Cardiac muscle cell (in vitro differentiated cells and primary cell): ENCODE measurements at regions not wholly inside any gene's neighbourhood (a gene's known extent, or its start where the extent isn't known, plus 50 kb on each side); places are given as distances from the start of the nearest gene placed in this dataset.
A peak's percentile ranks its signal among the peaks of the same experiment; 100 is the strongest.

Experiments
- DNase-seq, 2 donors: peaks; one replicate each; pipeline versions ENCODE4 v3.0.0 to v3.0.0-alpha.2; 2010 to 2017; ENCODE audit warnings: low read depth in 1 of 2, low spot score in 1 of 2
- H3K27ac ChIP-seq: fragments of 200-600 bp; sonication (generic); 2 replicates; pipeline ENCODE4 v1.5.1; 2016
- H3K27me3 ChIP-seq: fragments of 200-600 bp; sonication (generic); 2 replicates; pipeline ENCODE4 v1.6.0; 2016; ENCODE audit warnings: control low read depth
- H3K36me3 ChIP-seq: fragments of 200-600 bp; sonication (generic); 2 replicates; pipeline ENCODE4 v1.5.1; 2016; ENCODE audit warnings: control low read depth
- H3K4me1 ChIP-seq: fragments of 200-600 bp; sonication (generic); 2 replicates; pipeline ENCODE4 v1.8.1; 2017; ENCODE audit warnings: low read depth, mild to moderate bottlenecking, mixed run types
- H3K4me3 ChIP-seq: fragments of 200-600 bp; sonication (generic); 2 replicates; pipeline ENCODE4 v1.5.1; 2016; ENCODE audit warnings: mild to moderate bottlenecking
- H3K9me3 ChIP-seq: fragments of 200-600 bp; sonication (generic); 2 replicates; pipeline ENCODE4 v1.5.1; 2017; ENCODE audit warnings: low read depth, mild to moderate bottlenecking, control low read depth
- CTCF ChIP-seq: IDR thresholded peaks from 2 replicates; pipeline ENCODE4 v1.5.1; 2012; ENCODE audit warnings: low read depth, mild to moderate bottlenecking, low read length

- H3K27me3 ChIP-seq = no peaks in the 10 kb centered on the region
- peaks cover 10% of the 10 kb centered on the region for H3K36me3 ChIP-seq
- peak in 1 of 2 donors; percentile 82 for DNase-seq
- no peak for TF ChIP-seq CTCF
- H3K27ac ChIP-seq = no peak overlapping the region
- H3K9me3 ChIP-seq = no peaks in the 10 kb centered on the region
- H3K4me3 ChIP-seq = no peak overlapping the region
- peaks cover 11% of the 10 kb centered on the region for H3K4me1 ChIP-seq
These were observed 95.7 kb downstream of the RFLNA start for GRCh38 chr12:124390442-124391097.

- no peak for DNase-seq
- peaks cover 11% of the 10 kb centered on the region for H3K4me1 ChIP-seq
These were observed 95.0 kb downstream of the RFLNA start for GRCh38 chr12:124389725-124390441.

GRCh38 chr12:124389138-124389724 lies 94.3 kb downstream of the RFLNA start:
- peak; percentile 61 to 90 for DNase-seq
- TF ChIP-seq CTCF = no peak
- Histone ChIP-seq H3K27me3 (no peaks in the 10 kb centered on the region), H3K36me3 (peaks cover 14% of the 10 kb centered on the region), H3K4me1 (peaks cover 11% of the 10 kb centered on the region), H3K4me3 (peak overlapping the region; percentile 9), H3K27ac (peak overlapping the region; percentile 11), H3K9me3 (no peaks in the 10 kb centered on the region)

More at GRCh38 chr12:124389725-124390441, 95.0 kb downstream of the RFLNA start:
- no peak for TF ChIP-seq CTCF
- Histone ChIP-seq H3K27me3 (no peaks in the 10 kb centered on the region), H3K4me3 (no peak overlapping the region), H3K9me3 (no peaks in the 10 kb centered on the region), H3K36me3 (peaks cover 14% of the 10 kb centered on the region), H3K27ac (no peak overlapping the region)

GRCh38 chr12:124388679-124389137 lies 93.8 kb downstream of the RFLNA start:
- peak overlapping the region; percentile 11 for H3K27ac ChIP-seq
- H3K4me1 ChIP-seq = peaks cover 11% of the 10 kb centered on the region
- peak; percentile 84 to 94 for DNase-seq

More at GRCh38 chr12:124388679-124389137, 93.8 kb downstream of the RFLNA start:
- Histone ChIP-seq H3K4me3 (peak overlapping the region; percentile 9), H3K9me3 (no peaks in the 10 kb centered on the region), H3K36me3 (peaks cover 9% of the 10 kb centered on the region), H3K27me3 (no peaks in the 10 kb centered on the region)
- TF ChIP-seq CTCF = no peak
